HG03025 (cell line): ENCODE measurements at regions not wholly inside any gene's neighbourhood (a gene's known extent, or its start where the extent isn't known, plus 50 kb on each side); places are given as distances from the start of the nearest gene placed in this dataset.

Experiments used
- ATAC-seq: cut with Tn5 transposase; IDR thresholded peaks from one replicate; pipeline ENCODE4 v1.9.1; 2021; ENCODE audit warnings: mild to moderate bottlenecking, moderate library complexity; ENCODE audit not compliant: unreplicated experiment, low FRiP score

DNA sequence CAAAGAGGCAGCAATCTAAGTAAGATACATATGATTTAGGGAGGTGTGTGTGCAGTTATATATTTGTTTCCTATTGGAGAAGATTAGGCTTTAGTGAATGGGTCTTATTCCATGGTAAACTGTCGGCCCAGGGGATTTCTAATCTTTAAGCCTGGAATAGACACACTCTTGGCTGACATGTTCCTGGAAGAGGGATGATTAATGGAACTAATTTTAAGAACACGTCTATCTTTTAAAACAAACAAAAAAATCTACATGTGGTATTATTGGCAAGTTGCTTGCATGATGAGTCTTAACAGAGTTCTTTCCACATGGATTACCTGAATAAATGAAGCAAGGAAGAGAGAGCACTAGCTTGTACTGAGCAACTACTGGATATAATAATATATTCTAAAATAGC lies 114.2 kb upstream of the NT5C1B start:
- no peak for ATAC-seq

DNA sequence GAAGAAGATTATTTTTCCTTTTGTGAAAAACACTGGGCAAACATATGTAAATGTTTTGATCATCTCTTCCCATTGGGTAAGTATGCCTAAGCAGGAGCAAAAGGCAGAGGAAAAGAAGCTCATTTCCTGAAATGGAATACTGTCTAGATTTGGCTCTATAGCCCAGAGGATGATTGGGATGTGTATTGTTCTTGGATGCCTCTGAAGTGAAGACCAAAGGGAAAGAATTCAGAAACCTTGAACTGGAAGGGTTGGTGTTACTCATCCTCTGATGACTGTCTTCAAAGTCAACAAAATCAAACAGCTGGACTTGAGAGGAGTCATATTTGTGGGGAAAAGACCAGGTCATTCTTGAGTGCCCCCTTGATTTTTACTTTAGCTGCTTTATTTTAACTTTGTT lies 112.6 kb upstream of the NT5C1B start:
- no peak for ATAC-seq

DNA sequence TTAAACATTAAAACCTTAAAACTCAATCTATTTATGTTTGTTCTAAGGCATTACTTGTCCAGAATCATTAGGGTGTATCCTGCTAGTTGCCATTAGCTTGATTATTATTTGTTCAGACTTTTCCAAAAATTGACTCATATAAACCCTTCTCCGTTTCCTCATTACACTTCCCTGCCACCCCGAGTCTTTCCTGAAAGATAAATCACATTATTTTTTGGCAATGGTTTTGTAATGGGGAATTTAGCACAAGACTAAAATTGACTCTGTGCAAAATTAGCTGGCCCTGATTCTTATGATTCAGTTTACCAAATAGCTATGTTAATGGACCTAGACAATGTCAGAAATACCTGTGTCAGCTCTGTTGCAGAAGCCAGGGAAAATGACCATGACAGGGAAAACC lies 112.2 kb upstream of the NT5C1B start:
- no peak for ATAC-seq

DNA sequence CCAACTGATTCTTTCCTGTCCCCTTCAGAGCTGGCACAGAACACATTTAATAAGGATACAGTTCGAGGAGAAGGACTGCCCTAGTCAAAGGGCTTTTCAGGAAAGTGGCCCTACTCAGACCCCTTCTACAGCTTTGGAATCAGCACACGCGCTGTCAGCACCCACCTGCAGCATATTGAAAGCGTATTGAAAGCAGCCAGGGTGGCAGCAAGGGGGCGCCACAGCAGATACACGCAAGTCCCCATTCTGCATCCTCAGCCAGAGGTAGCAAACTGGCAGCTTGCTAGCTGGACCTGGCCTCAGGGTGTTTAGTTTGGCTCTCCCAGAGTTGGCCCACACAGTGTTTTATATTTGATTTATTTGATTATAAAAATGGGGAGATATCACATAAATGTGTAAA lies 101.0 kb upstream of the NT5C1B start:
- ATAC-seq = no peak

DNA sequence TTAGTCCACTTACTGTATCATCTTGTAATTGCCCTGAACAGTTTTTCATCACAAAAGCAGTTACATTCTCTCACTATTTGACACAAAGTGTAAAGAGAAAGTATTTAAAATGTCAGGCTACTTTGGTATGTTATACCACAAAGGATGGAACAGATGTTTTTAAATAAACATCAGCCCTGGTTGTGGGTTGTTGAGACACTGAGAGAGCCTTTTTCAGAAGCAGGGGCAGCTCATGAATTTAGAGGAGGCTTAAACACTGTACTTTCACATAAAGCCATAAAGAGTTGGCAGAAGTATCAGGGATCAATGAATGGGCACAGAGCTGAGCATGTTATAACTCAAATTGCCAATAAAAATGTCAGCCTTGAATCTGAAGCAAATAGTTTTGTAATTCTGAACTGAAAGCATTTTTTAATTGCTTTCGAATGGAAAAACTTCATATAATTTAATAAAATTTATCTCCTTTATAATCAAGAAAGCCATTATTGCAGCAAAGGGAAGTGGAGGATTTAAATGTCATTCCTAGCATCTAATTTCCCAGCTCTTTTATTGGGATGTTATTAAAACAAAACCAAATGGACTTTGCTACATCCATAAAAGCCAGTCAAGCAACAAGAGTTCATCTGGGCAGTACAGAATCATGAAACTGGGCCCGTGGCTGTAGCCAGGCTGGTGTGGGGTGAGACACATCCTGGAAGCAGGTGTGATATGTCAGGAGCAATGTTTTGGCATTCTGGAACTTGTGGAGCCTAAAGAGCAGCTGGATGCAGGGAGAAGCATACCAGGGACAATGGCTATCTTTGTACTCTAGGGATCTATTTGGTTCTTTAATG lies 95.1 kb upstream of the NT5C1B start:
- no peak for ATAC-seq

DNA sequence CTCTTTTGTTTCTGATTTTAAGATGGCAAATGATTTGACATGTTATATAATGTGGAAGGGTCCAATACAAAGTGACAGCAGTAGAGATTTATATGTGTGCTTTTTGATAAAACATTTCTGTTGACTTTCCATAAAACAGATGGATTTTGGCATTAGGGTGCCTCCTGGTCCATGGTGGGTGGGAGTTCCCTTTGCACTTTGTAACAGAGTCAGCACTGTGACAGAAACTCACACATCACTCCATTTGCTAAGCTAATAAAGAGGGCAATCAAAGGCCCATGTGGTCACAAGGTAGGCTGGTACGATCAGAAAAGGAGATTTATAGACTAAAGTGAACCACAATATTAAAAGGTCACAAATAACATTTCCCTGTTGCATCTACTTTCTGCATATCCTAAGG lies 93.3 kb upstream of the NT5C1B start:
- ATAC-seq = no peak

DNA sequence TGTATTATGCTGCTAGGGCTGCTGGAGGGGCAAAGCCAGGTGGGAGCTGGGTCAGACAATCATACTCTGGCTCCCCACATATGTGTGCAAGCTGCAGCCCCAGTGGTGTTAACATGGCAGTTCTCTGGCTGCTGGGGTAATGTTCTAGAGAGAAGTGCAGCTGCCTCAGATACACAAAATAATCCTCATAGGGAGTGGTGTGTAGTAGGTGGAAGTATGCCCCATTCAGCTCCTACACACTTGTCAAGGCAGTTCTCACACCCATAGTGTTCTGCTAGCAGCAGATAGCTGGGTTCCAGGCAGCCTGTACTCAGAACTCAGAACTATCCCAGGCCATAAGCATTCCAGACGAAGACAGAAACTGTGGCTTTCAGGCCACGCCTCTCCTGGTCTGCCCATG lies 87.9 kb upstream of the NT5C1B start:
- ATAC-seq = no peak

DNA sequence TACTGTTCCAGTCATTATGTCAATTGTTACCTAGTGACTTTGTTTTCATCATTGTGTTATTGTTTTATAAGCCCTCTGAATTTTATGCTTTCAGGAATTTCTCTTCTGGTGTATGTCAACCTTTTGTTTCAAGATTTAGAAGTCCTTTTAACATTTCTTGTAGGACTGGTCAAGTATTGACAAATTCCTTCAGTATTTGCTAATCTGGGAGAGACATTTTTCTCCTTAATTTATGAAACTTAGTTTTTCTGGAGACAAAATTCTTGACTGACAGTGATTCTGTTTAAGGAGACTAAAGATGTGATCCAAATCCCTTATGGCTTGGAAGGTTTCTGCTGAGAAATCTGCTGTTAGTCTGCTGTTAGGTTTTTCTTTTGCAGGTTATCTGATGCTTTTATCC lies 84.9 kb upstream of the NT5C1B start:
- no peak for ATAC-seq

DNA sequence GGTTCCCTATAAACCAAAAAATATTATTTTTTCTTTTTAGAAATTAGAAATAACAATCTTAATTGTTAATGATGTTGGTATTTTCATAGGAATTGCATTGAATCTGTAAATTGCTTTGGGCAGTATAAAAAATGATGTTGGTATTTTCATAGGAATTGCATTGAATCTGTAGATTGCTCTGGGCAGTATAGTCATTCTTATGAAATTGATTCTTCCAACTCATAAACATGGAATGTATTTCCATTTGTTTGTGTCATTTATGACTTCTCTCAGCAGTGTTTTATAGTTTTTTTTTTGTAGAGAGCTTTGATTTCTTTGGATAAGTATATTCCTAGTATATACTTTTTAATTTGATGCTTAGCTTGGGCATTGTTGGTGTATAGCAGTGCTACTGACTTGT lies 82.0 kb upstream of the NT5C1B start:
- no peak for ATAC-seq

DNA sequence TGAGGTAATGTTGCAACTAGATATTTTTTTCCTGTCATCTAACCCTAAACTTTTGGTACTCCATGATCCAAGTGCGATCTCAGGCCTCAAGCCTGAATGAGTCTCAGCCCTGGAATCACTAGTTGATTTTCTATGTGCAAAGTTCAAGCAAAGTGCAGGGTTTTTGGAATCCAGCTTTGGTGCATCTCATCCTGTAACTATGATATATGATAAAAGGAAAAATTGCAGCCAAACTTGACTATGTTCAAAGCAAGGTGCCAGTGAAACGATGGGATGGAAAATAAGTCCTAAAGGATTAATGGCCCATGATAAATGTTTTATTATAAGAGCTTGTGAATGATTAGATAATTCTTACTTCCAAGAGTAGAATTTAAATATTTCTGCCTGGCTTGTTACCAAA lies 78.9 kb upstream of the NT5C1B start:
- ATAC-seq = no peak

DNA sequence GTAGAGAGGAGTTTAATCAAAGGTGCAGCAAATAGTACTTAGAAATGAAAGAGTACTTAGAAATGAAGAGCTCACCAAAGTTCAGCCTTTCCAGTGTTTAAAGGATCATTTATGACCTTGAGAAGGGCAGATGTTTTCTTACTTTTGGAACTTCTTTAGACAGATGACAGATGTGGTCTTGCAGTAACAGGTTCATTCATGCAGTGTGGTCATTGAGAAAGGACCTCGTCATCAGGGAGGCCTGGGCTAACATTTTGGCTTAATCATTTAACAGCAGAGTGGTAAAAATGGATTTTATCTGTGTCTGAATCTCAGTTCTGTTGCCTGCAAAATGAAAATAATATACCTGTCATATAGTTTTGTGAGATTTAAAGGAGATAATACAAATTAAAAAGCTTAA lies 75.1 kb upstream of the NT5C1B start:
- ATAC-seq = no peak

DNA sequence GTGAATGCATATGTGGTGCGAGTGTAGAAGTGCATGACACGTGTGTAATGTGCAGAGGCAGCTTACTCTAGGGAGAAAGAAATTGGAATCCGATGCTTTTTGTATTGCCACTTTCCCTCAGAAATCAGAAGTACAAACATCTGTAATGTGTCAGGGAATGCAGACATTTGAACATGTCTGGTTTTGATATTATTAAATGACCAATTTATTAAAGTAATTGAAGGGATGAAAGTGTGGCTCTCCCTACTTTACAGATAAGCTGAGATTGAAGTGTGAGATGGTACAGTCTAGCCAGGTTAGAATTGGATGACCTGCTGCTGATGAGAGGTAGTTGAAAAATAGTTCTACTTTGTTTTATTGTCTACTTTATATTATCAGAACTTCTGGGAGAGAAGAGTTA lies 74.5 kb upstream of the NT5C1B start:
- no peak for ATAC-seq

DNA sequence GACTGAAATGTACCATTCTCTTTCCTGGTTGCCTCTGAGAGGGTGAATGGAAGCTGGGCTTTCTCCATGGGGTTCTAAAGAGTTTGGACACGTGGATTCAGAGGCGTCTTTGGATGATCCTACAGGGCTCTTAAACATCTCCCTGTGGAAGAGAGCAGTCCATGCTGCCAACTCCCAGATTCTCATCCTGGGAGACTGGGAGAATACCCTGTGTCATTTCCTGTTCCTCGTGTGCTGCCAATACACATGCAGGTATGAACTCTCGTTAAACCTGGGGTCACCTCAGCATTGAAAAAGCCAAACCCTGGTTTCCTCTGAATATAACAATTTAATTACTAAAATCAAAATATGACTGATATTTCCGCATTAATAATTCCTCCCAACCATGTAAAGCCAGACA lies 73.3 kb upstream of the NT5C1B start:
- ATAC-seq = no peak

DNA sequence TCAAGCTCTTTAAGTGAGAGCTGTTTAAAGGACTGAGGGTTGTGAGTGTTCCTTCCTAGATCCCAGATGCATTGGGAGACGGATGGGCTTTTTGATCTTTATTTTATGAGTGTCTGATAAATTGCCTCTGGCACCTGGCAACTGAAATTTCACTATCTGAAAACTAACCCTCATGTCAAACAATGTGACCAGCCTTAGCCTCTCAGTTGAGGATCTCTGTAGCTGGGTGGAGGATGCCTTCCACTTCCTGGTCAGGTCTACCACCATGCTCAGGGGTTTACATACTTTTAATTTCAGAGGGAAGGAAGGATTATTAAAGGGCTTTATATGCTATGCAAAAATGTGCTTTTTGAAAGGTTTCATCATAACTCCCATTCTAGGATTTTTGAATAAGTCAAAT lies 70.5 kb upstream of the NT5C1B start:
- ATAC-seq = no peak

DNA sequence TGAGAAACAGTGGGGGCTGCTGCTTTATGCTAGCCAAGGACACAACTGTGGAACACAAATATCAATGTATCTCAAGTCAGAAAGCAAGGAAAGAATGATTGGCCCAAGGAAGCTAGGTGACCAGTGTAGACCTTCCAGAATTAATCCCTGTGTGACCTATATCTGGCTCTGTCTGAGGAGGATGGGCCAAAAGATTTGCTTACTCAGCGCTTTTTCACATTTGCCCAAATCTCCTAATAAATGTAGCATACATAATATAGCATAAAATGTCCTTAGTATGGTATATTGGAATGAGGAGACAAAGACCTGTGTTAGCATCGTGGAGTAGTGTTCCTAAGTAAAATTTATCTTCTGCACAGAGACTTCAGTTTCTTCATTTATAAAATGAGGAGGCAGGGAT lies 66.7 kb upstream of the NT5C1B start:
- ATAC-seq = no peak

DNA sequence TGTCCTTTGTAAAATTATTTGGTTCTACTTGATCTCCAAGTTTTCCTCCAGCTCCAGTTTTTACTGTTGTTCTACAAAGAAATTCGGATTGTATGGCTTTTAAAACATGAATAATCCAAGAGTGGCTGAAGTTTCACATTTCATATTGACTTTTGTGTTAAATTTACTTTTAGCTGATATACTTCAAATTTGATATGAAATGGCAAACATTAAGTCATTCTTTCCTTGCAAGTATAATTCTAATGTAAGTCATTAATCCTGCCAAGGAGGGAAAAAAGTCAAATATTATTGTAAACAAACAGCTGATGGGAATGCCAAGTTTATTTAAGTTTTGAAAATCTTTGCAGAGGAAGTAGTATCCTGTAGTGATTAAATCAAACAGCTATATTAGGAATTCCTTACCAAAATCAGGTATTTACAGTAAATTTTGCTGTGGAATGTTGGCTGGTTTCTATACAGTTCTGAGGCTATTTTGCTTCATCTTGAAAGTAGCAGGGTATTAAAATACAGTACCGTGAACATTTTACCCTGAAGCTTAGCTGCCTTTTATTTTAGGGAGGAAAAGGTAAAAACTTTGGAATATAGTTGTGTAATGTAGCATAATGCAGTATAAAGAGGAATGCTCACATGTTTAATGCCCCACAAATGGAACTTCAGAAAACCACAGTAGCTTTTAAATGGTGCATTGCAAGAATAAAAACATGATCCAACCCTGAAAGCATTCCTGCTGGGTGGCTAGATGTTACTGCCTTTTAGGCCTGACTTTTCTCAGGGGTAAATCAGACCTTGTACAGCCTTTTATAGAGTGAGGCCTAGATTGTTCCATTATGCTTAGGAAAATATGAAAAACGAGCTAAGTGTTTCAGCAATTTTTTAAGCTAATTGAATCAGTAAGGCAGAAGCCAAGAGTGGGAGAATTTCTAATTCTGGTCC lies 62.7 kb upstream of the NT5C1B start:
- no peak for ATAC-seq

DNA sequence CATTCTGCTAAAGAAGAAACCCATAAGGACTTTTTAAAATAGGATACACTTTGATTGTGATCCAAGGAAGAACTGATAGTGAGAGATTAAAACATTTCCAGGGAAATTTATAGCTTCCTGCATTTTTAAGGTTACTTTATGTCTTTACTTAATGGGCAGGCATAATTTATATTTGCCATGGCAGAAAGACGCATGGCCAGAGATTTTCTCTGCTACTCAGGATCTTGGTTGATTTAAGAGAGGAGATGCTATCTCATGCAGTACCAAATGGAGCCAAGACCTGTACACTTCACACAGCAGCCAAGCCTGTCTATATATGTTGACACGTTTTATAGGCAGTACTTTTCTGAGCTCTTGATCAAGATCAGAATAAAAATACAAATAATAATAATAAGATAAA lies 60.9 kb upstream of the NT5C1B start:
- ATAC-seq = no peak

DNA sequence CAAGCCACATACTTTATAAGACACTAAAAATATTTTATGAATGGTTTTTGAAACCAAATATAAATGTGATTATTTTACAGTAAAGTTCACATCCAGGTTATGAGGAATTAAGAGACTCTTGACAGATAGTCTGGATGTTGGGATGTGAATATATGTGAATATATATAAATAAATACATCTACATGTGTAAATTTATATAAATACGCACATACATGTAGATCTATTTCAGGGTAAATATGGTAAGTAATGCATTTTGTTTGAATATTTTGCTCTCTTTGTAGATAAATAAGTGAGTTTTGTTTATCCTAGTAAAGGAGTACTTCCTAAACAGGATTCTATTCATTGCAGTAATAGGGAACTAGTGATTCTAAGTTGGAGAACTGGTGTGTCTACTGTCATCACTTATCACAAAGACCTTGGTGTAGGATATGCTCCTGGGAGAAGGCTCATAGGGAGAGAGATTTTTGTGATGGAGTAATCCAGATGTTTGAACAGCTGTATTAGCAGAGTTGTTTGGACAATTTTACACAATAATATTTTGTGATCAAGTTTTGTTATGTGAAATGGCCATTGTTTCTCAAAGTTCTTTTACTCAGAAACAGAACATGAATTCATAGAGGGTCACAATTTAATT lies 60.2 kb upstream of the NT5C1B start:
- no peak for ATAC-seq

DNA sequence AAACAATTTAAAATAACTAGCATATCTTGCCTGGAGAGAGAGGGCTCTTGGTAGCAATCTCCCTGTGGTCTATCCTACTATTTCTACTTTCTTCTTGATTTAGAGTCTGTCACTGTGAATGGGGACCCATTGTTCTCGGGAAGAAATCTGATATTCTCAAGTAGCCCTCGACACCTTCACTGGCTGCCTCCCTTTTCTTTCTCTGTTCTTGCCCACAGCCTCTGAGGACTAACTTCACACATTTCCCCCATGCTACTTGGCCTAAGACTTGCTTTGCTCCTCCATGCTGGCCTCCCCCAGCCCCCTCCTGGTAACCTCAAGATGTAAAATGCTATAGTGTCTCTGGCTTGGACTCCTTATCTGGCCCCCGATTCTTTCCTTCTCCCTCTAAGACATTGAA lies 58.8 kb upstream of the NT5C1B start:
- ATAC-seq = no peak

DNA sequence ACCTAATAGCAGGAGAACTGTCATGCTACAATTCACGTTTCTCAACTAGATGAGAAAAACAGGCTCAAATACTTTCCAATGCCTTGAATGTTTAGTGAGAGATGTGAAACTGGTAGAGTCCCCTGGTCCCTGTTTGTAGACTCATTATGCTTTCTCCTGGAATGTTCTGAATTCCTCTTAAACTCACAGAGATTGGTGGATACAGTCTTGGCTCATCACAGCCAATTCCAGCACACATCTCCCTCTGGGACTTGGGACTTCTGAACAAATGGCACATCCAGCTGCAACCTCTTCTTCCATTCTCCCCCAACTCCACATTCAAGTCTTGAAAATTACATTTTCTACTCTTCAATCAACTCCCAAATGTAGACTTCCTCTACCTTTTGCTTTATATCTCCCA lies 58.4 kb upstream of the NT5C1B start:
- no peak for ATAC-seq

DNA sequence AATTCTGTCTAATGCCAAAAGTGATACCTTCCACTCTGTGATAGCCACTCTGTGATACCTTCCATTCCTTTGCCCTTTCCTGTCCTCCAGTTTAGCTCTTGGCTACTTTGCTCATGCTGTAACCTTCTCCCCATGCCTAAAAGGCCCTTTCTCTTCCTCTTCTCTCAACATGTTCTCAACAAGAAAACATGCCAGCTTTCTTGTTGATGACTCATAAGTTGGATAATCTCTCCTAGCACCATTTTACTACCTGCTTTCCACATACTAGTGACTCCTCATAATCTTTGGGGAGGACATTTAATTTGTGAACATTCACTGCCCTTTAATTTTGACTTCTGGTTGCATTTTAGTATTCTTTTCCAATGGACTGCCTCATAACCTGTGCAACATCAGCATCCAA lies 55.9 kb upstream of the NT5C1B start:
- ATAC-seq = no peak
